ENCODE measurements at regions not wholly inside any gene's neighbourhood (a gene's known extent, or its start where the extent isn't known, plus 50 kb on each side); places are given as distances from the start of the nearest gene placed in this dataset.
"Not testable (repeated sequence)": the region's sequence is repeated elsewhere in the genome, so short reads cannot be mapped to it uniquely, and the experiment has no call there.

GRCh38 chr3:139199421-139200010, 144.3 kb upstream of the MRPS22 start:
- no peak for DNase-seq (ENCODE audit: low spot score)

DNA sequence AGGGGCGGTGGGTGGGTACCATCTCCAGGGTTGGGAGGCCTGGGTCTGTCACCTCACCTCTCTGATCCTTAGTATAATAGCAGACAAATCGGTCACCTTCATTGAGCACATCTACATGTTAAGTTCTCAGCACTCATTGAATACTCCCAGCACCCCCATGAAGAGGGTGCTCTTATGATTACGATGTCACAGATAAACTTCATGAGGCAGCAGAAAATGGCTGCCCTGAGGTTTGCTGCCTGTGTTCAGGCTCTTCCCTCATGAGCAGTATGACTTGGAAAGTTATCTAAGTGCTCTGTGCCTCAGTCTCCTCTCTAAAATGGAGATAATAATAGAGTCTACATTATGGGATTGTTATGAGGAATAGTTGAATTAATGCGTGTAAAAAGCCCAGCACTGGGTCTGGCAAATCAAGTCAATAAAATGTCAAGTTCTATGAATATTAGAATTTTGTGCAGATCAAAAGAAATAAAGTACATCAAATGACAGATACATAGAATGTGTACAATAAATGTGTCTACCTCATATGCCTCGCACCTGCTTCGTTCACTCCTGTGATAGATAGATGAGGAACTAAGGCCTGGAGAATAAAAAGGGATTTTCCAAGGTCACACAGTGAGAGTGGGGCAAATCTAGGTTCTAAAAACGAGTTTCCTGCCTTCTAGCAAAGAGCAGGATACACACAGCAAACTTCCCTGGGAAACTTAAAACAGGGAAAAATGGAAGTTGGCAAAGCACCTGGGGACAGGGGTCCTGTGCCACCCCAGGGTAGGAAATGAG, 142.2 kb upstream of the MRPS22 start:
- no peak for DNase-seq (ENCODE audit: low spot score)

DNA sequence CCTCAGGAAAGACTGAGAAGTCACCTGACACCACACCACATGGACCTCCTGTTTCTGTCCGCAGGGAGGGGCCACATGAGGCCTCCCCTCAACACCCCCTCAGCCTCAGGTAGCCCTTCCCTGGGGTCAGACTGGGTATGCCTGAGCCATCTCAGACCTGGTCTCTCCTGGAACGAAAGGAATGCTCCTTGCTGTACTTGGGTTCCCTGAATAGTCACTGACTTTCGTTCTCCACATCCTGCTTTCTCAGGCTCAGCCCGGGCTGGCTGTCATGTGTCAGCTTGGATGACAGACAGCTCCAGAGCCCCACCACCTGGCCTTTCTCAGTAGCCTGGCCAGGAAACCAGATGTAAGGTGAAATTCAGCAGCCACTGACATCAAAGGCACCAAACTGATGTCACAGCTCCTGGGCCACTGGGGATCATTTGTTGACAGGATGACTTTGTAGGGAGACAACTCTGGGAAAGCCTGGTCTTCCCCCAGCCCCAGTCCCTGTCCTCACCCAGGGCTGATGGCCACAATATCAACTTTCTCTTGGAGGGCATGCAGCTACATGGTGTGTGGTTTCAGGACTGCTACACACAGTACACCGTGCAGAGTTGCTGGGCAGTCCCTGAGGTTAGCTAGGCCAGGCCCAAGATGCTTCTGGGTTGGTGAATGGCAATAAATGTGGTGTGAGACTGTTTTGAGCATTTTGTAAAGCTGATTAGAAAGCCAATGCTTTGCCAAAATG, 141.4 kb upstream of the MRPS22 start:
- no peak for DNase-seq (ENCODE audit: low spot score)

DNA sequence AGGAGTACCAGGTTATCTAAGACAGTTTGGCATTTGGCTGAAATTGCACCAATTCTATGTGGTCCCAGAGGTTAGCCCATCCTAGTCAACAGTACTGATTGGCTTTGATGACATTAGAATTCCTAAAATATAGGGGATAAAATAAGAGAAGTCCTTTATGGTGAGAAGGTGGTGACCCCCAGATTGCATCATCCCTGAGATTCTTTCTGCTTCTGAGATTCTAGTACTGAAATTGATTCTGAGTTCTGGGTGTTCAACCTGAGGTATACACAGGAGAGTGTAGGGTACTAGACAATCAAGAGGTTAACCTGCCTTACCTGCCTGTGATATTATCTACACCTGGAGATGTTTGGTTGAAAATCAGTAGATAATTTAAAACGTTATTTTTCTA, 140.9 kb upstream of the MRPS22 start:
- DNase-seq (ENCODE audit: low spot score) = no peak

GRCh38 chr3:139203752-139204151, 140.1 kb upstream of the MRPS22 start:
- no peak for DNase-seq (ENCODE audit: low spot score)

- no peak for DNase-seq (ENCODE audit: low spot score)
Observed at GRCh38 chr3:139204728-139205127, 139.1 kb upstream of the MRPS22 start.

- DNase-seq (ENCODE audit: low spot score) = no peak
Observed at GRCh38 chr3:139213936-139214335, 129.9 kb upstream of the MRPS22 start.

DNA sequence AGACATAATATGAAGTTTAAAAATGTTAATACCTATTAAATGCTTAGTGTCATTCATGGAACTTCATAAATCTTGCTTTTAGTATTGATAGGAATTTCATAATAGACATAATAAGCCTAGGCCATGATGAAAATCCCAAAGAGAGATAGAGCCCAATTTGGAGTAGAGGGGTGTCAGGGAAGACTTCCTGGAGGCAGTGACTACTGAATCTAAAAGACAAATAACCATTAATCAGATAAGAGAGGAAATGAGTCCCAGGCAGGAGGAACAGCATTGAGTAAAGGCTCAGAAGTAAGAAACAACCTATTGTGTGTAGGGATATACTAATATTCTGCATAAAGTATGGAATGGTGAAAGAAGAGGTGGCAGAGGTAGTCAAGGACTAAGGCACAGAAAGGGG, 126.9 kb upstream of the MRPS22 start:
- DNase-seq (ENCODE audit: low spot score) = no peak

- no peak for DNase-seq (ENCODE audit: low spot score)
Observed at GRCh38 chr3:139217633-139218032, 126.2 kb upstream of the MRPS22 start.

DNA sequence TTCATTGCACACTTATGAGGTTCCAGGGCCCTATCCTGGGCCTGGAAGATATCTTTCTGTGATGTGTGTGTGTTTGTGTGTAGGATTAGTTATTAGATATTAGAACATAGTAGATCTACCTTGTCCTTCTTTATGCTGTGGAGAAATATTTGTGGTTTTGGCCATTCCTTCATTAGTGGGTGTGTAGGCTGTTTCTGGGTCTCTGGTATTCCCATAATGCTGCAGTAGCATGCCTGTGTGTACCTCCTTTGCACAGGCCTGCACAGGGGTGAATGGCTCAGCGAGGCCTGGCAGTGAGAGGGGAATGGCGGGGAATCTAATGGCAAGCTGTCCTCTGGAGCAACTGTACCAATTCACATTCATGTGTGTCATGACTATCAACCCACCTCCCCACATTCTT, 125.8 kb upstream of the MRPS22 start:
- DNase-seq (ENCODE audit: low spot score) = no peak

DNA sequence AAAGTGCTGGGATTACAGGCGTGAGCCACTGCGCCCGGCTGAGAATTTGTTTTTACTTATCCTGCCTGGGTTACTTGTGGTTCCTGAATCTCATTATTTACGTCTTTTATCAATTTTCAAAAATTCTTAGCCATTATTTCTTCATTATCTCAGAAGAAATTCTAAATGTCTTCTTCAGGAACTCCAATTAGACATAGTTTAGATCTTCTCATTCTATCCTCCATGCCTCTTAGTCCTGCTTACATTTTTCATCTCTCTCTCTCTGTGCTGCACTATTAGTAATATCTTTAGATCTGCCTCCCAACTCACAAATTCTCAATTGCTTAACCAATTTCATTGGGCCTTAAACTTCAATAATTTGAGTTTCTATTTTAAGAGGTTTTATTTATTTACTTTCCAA, 124.4 kb upstream of the MRPS22 start:
- no peak for DNase-seq (ENCODE audit: low spot score)

- no peak for DNase-seq (ENCODE audit: low spot score)
Observed at GRCh38 chr3:139222100-139222657, 121.6 kb upstream of the MRPS22 start.

DNA sequence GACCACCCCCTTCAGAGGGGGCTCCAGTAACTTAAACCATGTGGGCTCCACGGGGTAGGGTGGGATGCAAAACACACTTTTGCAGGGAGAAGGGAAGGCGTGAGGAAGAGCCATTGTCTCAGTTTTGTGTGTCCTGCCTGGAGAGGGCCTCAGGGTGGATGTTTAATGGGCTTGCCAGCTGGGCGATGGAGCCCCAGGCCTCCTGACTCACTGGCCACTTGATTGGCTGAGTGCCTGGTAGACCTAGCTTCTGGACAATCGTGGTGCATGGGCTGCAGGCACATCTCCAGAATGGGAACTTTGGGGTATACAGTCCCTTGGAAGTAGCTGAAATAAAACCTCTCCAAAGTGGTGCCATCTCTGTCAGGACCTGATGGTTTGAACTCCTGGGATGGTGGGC, 118.3 kb upstream of the MRPS22 start:
- DNase-seq (ENCODE audit: low spot score) = no peak

- DNase-seq (ENCODE audit: low spot score) = no peak
Observed at GRCh38 chr3:139226731-139227130, 117.1 kb upstream of the MRPS22 start.

GRCh38 chr3:139227165-139227564, 116.7 kb upstream of the MRPS22 start:
- DNase-seq (ENCODE audit: low spot score) = no peak

DNA sequence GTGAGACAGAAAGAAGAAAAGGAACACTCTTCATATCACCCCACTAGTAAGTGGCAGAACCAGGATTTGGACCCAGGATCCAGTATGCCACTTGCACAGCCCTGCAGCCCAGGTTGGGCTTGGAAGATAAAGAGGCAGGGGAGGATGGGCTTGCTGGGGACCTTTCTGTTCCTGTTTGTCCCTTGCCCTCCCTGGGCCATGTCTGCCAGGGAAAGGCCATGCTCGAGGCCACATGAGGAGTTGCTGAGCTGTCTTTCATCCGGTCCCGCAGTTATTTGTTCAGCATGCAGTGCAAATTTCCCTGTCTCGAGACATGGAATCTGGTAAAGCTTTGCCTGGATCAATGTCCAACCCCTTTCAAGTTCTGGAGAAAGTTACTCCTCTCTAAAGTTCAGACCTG, 116.0 kb upstream of the MRPS22 start:
- no peak for DNase-seq (ENCODE audit: low spot score)

- DNase-seq (ENCODE audit: low spot score) = no peak
Observed at GRCh38 chr3:139230391-139230790, 113.4 kb upstream of the MRPS22 start.

GRCh38 chr3:139231555-139232281, 112.1 kb upstream of the MRPS22 start:
- no peak for DNase-seq (ENCODE audit: low spot score)

- not testable (repeated sequence) for DNase-seq (ENCODE audit: low spot score)
Observed at GRCh38 chr3:139232341-139232740, 111.5 kb upstream of the MRPS22 start.

- no peak for DNase-seq (ENCODE audit: low spot score)
Observed at GRCh38 chr3:139234491-139234890, 109.3 kb upstream of the MRPS22 start.

DNA sequence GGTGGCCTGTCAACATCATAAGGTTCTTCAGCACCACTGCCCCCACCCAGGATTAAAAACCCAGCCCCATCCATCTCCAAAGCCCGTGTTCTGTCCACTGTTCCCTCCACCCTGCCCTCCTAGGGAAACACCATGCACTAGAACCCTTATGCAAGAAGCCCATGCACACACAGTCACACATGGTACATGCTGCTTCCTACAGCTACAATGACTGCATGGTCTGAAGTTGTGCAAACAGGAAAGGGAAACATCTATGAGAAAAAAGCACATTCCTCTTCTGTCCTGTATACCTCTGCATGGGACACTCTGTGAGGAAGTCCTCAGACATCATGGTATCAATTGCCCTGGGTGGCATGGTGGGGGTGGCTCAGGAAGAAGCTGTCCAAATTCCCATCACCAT, 108.6 kb upstream of the MRPS22 start:
- no peak for DNase-seq (ENCODE audit: low spot score)

DNA sequence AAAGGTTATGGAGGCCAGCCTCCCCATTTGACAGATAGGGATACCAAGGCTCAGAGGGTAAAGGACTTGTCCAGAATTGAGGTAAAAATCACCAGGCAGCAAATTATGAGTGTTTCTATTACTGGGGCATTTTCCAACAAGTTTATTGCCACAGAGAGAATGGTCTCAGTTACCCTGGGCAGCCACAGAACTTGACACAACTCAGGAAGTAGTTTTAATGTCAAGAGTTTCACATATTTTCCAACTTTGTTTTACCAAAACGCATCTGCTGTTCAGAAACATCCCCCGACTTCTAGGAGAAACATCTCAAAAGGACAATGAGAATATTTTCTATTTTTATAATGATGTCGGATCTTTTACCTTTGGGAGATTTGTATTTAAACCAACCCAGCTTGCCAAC, 107.5 kb upstream of the MRPS22 start:
- DNase-seq (ENCODE audit: low spot score) = no peak

Measured in ureter (tissue), 1 donor.